CD4-positive, alpha-beta T cell treated with Interleukin-2 at 100 ng/mL for 4 hours (primary cell): ENCODE measurements at regions not wholly inside any gene's neighbourhood (a gene's known extent, or its start where the extent isn't known, plus 50 kb on each side); places are given as distances from the start of the nearest gene placed in this dataset.

Experiments used
- DNase-seq: peaks from one replicate; pipeline ENCODE4 v3.0.0-alpha.2; 2020; ENCODE audit warnings: low spot score

GRCh38 chr9:94159069-94159939, 75.0 kb downstream of the PTPDC1 start:
- DNase-seq, result no peak

GRCh38 chr9:94160594-94161501, 76.6 kb downstream of the PTPDC1 start:
- DNase-seq, result no peak

- DNase-seq, result no peak
These were observed 77.4 kb downstream of the PTPDC1 start for GRCh38 chr9:94161673-94162072.

- no peak for DNase-seq
These were observed 80.7 kb downstream of the PTPDC1 start for GRCh38 chr9:94164806-94165549.

- DNase-seq, result peak; percentile 98
These were observed 81.5 kb downstream of the PTPDC1 start for GRCh38 chr9:94165592-94166235.

- peak; percentile 97 for DNase-seq
These were observed 82.1 kb downstream of the PTPDC1 start for GRCh38 chr9:94166236-94166975.

- DNase-seq, result no peak
These were observed 82.7 kb downstream of the PTPDC1 start for GRCh38 chr9:94166976-94167346.

GRCh38 chr9:94167376-94167890, 83.2 kb downstream of the PTPDC1 start:
- no peak for DNase-seq

GRCh38 chr9:94168203-94169000, 84.1 kb downstream of the PTPDC1 start:
- peak; percentile 1 for DNase-seq

- no peak for DNase-seq
These were observed 85.7 kb downstream of the PTPDC1 start for GRCh38 chr9:94169968-94170367.

- DNase-seq, result no peak
These were observed 85.5 kb upstream of the ZNF169 start for GRCh38 chr9:94173632-94174031.

GRCh38 chr9:94174164-94174563, 84.9 kb upstream of the ZNF169 start:
- DNase-seq, result no peak

- DNase-seq, result no peak
These were observed 83.4 kb upstream of the ZNF169 start for GRCh38 chr9:94175669-94176068.

- no peak for DNase-seq
These were observed 82.5 kb upstream of the ZNF169 start for GRCh38 chr9:94176608-94177007.

- DNase-seq, result no peak
These were observed 80.2 kb upstream of the ZNF169 start for GRCh38 chr9:94178927-94179326.

- DNase-seq, result no peak
These were observed 77.5 kb upstream of the ZNF169 start for GRCh38 chr9:94181408-94182181.

GRCh38 chr9:94182532-94182931, 76.6 kb upstream of the ZNF169 start:
- no peak for DNase-seq

GRCh38 chr9:94183240-94183999, 75.7 kb upstream of the ZNF169 start:
- no peak for DNase-seq
